ENCODE measurements at regions not wholly inside any gene's neighbourhood (a gene's known extent, or its start where the extent isn't known, plus 50 kb on each side); places are given as distances from the start of the nearest gene placed in this dataset.

DNA sequence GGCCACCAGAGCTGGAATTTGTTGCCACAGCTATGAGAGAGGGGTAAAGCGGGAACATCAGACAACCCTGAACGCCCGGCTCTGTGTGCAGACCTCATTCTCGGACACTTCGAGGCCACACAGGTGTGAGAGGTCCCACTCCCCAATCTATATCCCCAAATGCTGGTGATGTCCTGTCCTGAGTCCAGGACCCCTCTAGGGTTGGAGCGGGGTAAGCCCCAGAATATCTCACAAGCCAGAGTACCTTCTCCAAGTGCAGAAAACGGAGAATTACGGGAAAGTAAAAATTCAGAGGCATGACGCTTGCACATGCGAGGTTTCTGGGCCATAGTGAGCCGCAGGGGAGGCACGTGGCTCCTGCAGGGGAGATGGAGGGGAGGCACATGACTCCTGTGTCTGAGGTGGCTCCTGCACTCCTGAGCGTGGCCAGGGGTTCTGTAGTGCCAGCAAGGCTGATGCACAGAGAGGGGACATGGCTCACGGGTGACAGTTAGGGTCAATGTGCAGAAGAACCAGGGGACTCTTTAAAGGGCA, 248.0 kb downstream of the RBFOX3 start:
- Histone ChIP-seq H3K9me2 (ENCODE audit: insufficient read depth, low read length) (no peaks in the 10 kb centered on the region), H3K27ac (ENCODE audit: low read length) (no peak overlapping the region), H3K4me2 (ENCODE audit: low read length) (no peak overlapping the region), H3K9me3 (ENCODE audit: low read length) (no peaks in the 10 kb centered on the region), H3K36me3 (ENCODE audit: insufficient read depth, low read length) (no peaks in the 10 kb centered on the region), H3K4me3 (ENCODE audit: low read length) (no peak overlapping the region), H3K79me2 (replicated peaks; ENCODE audit: insufficient read depth, low read length) (no peaks in the 10 kb centered on the region), H2AFZ (ENCODE audit: low read depth, low read length) (no peak overlapping the region), H3F3A (ENCODE audit: insufficient read depth, low read length, poor library complexity, severe bottlenecking) (no peaks in the 10 kb centered on the region), H3K27me3 (ENCODE audit: insufficient read depth, low read depth, low read length) (no peaks in the 10 kb centered on the region), H4K20me1 (ENCODE audit: insufficient read depth) (no peaks in the 10 kb centered on the region), H3K9ac (ENCODE audit: low read length) (no peak overlapping the region)
- TF ChIP-seq POLR2AphosphoS5 (IDR thresholded peaks at IDR 0.05) (no peak), REST (IDR thresholded peaks at IDR 0.05; ENCODE audit: borderline replicate concordance) (no peak), MXI1 (conservative IDR thresholded peaks at IDR 0.05; ENCODE audit: poor library complexity, severe bottlenecking) (no peak), CTCF (IDR thresholded peaks at IDR 0.05; ENCODE audit: poor library complexity, severe bottlenecking) (no peak)

GRCh38 chr17:79361873-79362771, 248.7 kb downstream of the RBFOX3 start:
- no peaks in the 10 kb centered on the region for H3K9me2 ChIP-seq (ENCODE audit: insufficient read depth, low read length)
- no peaks in the 10 kb centered on the region for H3K36me3 ChIP-seq (ENCODE audit: insufficient read depth, low read length)
- H3K4me2 ChIP-seq (ENCODE audit: low read length), result no peak overlapping the region
- H4K20me1 ChIP-seq (ENCODE audit: insufficient read depth), result no peaks in the 10 kb centered on the region
- no peaks in the 10 kb centered on the region for H3K79me2 ChIP-seq (replicated peaks; ENCODE audit: insufficient read depth, low read length)
- no peak overlapping the region for H3K9ac ChIP-seq (ENCODE audit: low read length)
- H3K27me3 ChIP-seq (ENCODE audit: insufficient read depth, low read depth, low read length), result no peaks in the 10 kb centered on the region
- no peak overlapping the region for H3K4me3 ChIP-seq (ENCODE audit: low read length)
- no peak overlapping the region for H2AFZ ChIP-seq (ENCODE audit: low read depth, low read length)
- H3K27ac ChIP-seq (ENCODE audit: low read length), result no peak overlapping the region
- no peaks in the 10 kb centered on the region for H3K9me3 ChIP-seq (ENCODE audit: low read length)
- TF ChIP-seq REST (IDR thresholded peaks at IDR 0.05; ENCODE audit: borderline replicate concordance) (no peak), CTCF (IDR thresholded peaks at IDR 0.05; ENCODE audit: poor library complexity, severe bottlenecking) (no peak), POLR2AphosphoS5 (IDR thresholded peaks at IDR 0.05) (no peak), EZH2 (IDR thresholded peaks at IDR 0.05; ENCODE audit: borderline replicate concordance, insufficient read depth, low read length, poor library complexity, severe bottlenecking) (no peak), RAD21 (conservative IDR thresholded peaks at IDR 0.05) (no peak), SMC3 (conservative IDR thresholded peaks at IDR 0.05; ENCODE audit: poor library complexity) (no peak), MXI1 (conservative IDR thresholded peaks at IDR 0.05; ENCODE audit: poor library complexity, severe bottlenecking) (no peak), EP300 (conservative IDR thresholded peaks at IDR 0.05; ENCODE audit: poor library complexity, severe bottlenecking) (no peak), TAF1 (IDR thresholded peaks at IDR 0.05; ENCODE audit: low read depth) (no peak)
- H3F3A ChIP-seq (ENCODE audit: insufficient read depth, low read length, poor library complexity, severe bottlenecking), result no peaks in the 10 kb centered on the region

Data from neural cell (in vitro differentiated cells).